Cerebellar nuclear complex (tissue), 1 donor: ENCODE measurements at regions not wholly inside any gene's neighbourhood (a gene's known extent, or its start where the extent isn't known, plus 50 kb on each side); places are given as distances from the start of the nearest gene placed in this dataset.
"Not testable (repeated sequence)": the region's sequence is repeated elsewhere in the genome, so short reads cannot be mapped to it uniquely, and the experiment has no call there.

Experiments used
- DNase-seq, 2 experiments: peaks; one replicate each; lab custom pipeline; 2025; lab: John Stamatoyannopoulos, UW

GRCh38 chr6:12546410-12547002 lies 170.1 kb upstream of the PHACTR1 start:
- DNase-seq = no peak

- DNase-seq = no peak
Measured at GRCh38 chr6:12548526-12548925, 168.0 kb upstream of the PHACTR1 start.

GRCh38 chr6:12549445-12549844 lies 167.1 kb upstream of the PHACTR1 start:
- DNase-seq = not testable (repeated sequence)

- not testable (repeated sequence) for DNase-seq
Measured at GRCh38 chr6:12554820-12555219, 161.7 kb upstream of the PHACTR1 start.

GRCh38 chr6:12555267-12555666 lies 161.3 kb upstream of the PHACTR1 start:
- no peak for DNase-seq

GRCh38 chr6:12555781-12556180 lies 160.8 kb upstream of the PHACTR1 start:
- no peak for DNase-seq

GRCh38 chr6:12557765-12558164 lies 158.8 kb upstream of the PHACTR1 start:
- no peak for DNase-seq

GRCh38 chr6:12560315-12560714 lies 156.3 kb upstream of the PHACTR1 start:
- DNase-seq = no peak

GRCh38 chr6:12566618-12567123 lies 149.9 kb upstream of the PHACTR1 start:
- DNase-seq = no peak

- no peak for DNase-seq
Measured at GRCh38 chr6:12567682-12568081, 148.9 kb upstream of the PHACTR1 start.

- no peak for DNase-seq
Measured at GRCh38 chr6:12569646-12570045, 146.9 kb upstream of the PHACTR1 start.

- peak in 1 of 2 experiments; percentile 20 for DNase-seq
Measured at GRCh38 chr6:12570461-12571030, 146.0 kb upstream of the PHACTR1 start.

GRCh38 chr6:12572896-12573827 lies 143.4 kb upstream of the PHACTR1 start:
- DNase-seq = no peak

GRCh38 chr6:12575961-12576360 lies 140.6 kb upstream of the PHACTR1 start:
- no peak for DNase-seq

GRCh38 chr6:12576389-12576788 lies 140.2 kb upstream of the PHACTR1 start:
- DNase-seq = no peak

GRCh38 chr6:12577124-12577850 lies 139.3 kb upstream of the PHACTR1 start:
- no peak for DNase-seq

- no peak for DNase-seq
Measured at GRCh38 chr6:12578097-12578496, 138.5 kb upstream of the PHACTR1 start.

GRCh38 chr6:12578751-12579150 lies 137.8 kb upstream of the PHACTR1 start:
- no peak for DNase-seq

GRCh38 chr6:12580290-12580689 lies 136.3 kb upstream of the PHACTR1 start:
- DNase-seq = no peak

GRCh38 chr6:12582421-12583110 lies 134.0 kb upstream of the PHACTR1 start:
- DNase-seq = no peak

- DNase-seq = no peak
Measured at GRCh38 chr6:12584631-12585405, 131.7 kb upstream of the PHACTR1 start.
